T-helper 2 cell treated with Interferon-gamma antibody and Interleukin-4, amounts not matched to agents 5 μg/mL and 100 μg/mL, for 36 hours (primary cell): ENCODE measurements at regions not wholly inside any gene's neighbourhood (a gene's known extent, or its start where the extent isn't known, plus 50 kb on each side); places are given as distances from the start of the nearest gene placed in this dataset.

Experiments used
- DNase-seq: peaks from one replicate; pipeline ENCODE4 v3.0.0; 2021; ENCODE audit warnings: low spot score
- H3K27ac Mint-ChIP-seq: one replicate; pipeline ENCODE4 v1.8.0; 2021; ENCODE audit warnings: mild to moderate bottlenecking, mixed read lengths
- H3K27me3 Mint-ChIP-seq: one replicate; pipeline ENCODE4 v1.8.0; 2021; ENCODE audit warnings: low read depth, mixed read lengths
- H3K36me3 Mint-ChIP-seq: one replicate; pipeline ENCODE4 v1.8.0; 2021; ENCODE audit warnings: low read depth, mixed read lengths
- H3K4me1 Mint-ChIP-seq: one replicate; pipeline ENCODE4 v1.8.0; 2021; ENCODE audit warnings: low read depth, mixed read lengths
- H3K4me3 Mint-ChIP-seq: one replicate; pipeline ENCODE4 v1.8.0; 2022; ENCODE audit warnings: mild to moderate bottlenecking, moderate library complexity, mixed read lengths
- H3K9me3 Mint-ChIP-seq: one replicate; pipeline ENCODE4 v1.8.0; 2021; ENCODE audit warnings: mixed read lengths

DNA sequence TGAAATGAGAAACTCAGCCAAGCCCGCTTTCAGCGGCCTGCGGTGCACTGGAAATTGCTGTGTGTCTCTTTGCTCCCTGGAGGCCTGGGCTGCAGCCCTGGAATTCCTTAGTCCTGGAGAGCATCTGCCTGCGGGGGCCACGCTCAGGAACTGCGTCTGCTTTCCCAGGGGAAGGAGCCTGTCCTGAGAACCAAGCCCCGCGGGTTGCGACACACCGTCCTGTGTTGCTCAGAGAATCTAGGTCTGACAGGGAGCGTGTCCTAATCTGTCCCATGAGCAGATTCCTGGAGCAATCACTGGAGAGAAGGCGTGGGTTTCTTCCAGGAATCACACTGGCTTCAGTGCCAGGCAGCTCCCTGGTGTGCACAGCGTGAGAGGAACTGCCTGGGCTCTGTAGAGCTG, 708.1 kb downstream of the BRD1 start:
- Mint-ChIP-seq H3K27ac (no peak overlapping the region), H3K36me3 (no peaks in the 10 kb centered on the region), H3K27me3 (no peaks in the 10 kb centered on the region), H3K4me3 (no peak overlapping the region), H3K4me1 (no peaks in the 10 kb centered on the region), H3K9me3 (no peaks in the 10 kb centered on the region)
- DNase-seq: no peak

DNA sequence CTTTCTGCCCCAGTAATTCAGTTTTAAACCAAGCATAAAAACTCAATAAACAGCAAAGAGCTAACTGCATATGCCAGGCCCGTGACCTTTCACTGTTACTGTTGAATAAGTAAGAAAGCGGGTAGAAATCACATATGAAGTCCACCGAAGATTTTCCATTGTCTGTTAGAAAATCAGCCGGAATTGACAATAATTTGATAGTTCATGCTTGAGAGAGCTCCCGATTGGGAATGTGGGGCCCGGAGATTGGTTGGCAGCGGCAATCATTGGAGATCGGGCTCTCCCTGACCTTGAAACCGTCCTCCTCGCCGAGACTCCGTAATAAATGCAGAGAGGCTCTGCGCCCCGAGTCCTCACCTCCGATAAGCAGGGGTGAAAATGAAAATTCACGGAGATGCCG, 709.6 kb downstream of the BRD1 start:
- Mint-ChIP-seq H3K27ac (no peak overlapping the region), H3K4me3 (no peak overlapping the region), H3K27me3 (no peaks in the 10 kb centered on the region), H3K36me3 (no peaks in the 10 kb centered on the region), H3K4me1 (no peaks in the 10 kb centered on the region), H3K9me3 (no peaks in the 10 kb centered on the region)
- DNase-seq: no peak

DNA sequence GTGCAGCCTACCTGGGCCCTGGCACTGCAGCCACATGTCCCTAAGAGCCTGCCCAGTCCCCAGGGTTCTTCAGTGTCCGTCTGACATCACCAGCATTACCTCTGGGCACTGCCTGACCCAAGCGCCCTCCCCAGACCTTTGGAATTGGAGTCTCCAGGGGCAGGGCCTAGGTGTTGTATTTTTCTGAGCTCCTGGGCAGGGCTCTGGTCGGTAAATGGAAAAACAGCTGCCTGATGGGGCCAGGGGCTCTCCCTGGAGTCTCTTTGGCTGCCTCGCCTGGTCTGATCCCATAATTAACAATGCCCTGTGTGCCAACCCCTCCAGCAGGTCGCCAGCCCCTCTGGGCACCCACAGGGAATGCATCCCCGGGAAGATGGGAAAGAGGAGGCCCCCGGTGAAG, 710.2 kb downstream of the BRD1 start:
- Mint-ChIP-seq H3K36me3 (no peaks in the 10 kb centered on the region), H3K27ac (no peak overlapping the region), H3K27me3 (no peaks in the 10 kb centered on the region), H3K9me3 (no peaks in the 10 kb centered on the region), H3K4me3 (no peak overlapping the region), H3K4me1 (no peaks in the 10 kb centered on the region)
- DNase-seq: no peak

DNA sequence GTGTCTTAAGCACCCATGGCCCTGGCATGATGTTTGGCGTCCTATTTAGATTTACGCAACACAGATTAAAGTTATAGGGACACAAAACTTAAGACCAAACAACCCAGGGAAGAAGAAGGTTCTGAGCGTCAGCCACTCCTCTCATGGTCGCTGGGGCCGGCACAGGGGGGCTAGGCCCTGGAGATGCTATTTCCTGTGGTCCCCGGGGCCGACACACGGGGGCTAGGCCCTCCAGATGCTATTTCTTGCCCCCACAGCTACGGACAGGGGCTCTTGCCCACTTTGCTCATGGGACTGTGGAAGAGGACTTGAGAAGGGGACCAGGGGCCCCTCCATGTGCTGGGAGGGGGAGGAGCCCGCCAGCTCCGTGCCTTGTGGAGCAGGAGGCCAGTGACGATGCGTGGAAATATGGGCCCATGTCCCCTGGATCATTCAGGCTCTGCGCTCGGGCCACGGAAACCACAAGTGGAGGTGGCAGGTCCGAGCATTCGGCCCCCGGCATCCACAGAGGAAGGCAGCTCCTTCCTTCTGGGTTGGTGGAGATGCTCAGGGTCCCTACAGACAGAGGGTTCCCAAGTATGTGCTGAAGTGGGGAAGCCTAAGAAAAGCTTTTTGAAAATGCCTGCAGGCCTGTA, 711.1 kb downstream of the BRD1 start:
- no peak overlapping the region for H3K4me3 Mint-ChIP-seq
- H3K4me1 Mint-ChIP-seq: no peaks in the 10 kb centered on the region
- no peak for DNase-seq
- no peaks in the 10 kb centered on the region for H3K9me3 Mint-ChIP-seq
- H3K36me3 Mint-ChIP-seq: no peaks in the 10 kb centered on the region
- no peak overlapping the region for H3K27ac Mint-ChIP-seq
- no peaks in the 10 kb centered on the region for H3K27me3 Mint-ChIP-seq

DNA sequence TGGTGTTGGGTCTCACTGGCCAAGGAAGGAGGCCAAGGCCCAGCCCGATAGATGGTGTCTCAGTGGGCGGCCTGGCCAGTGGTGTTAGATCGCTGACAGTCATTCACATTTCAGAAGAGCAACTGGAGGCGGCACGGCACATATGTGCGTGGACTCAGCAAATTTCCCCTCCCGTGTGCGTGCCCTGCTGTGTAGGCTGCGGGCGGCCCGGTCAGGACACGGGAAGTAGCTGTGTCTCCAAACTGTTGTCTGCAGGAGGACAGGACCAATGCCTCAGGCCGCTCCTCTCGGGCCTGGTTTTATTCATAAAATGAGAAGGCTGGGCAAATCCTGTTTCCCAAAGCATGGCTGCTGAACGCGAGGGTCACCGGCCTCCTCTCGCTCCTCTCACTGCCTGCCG, 711.7 kb downstream of the BRD1 start:
- Mint-ChIP-seq H3K4me3 (no peak overlapping the region), H3K4me1 (no peaks in the 10 kb centered on the region), H3K27me3 (no peaks in the 10 kb centered on the region), H3K27ac (no peak overlapping the region), H3K9me3 (no peaks in the 10 kb centered on the region), H3K36me3 (no peaks in the 10 kb centered on the region)
- no peak for DNase-seq

DNA sequence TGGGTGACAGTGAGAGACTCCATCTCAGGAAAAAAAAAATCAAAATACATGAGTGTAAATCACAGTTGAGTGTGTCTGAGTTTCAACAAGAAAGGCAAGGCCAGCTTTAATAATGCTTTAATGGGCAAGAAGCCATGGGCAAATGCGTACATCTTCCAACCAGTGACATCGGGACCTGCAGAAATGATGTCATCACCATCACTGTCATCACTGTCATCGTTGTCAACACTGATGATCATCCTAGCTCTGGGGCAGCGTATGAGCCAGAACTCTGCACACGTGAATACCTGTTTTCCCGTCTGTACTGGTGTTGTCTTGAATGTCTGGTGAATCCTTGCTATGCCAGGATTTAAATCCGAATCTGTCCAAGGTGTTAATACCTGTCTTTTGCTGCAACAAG, 712.5 kb downstream of the BRD1 start:
- Mint-ChIP-seq H3K36me3 (no peaks in the 10 kb centered on the region), H3K27me3 (no peaks in the 10 kb centered on the region), H3K27ac (no peak overlapping the region), H3K4me3 (no peak overlapping the region), H3K9me3 (no peaks in the 10 kb centered on the region), H3K4me1 (no peaks in the 10 kb centered on the region)
- DNase-seq: no peak

DNA sequence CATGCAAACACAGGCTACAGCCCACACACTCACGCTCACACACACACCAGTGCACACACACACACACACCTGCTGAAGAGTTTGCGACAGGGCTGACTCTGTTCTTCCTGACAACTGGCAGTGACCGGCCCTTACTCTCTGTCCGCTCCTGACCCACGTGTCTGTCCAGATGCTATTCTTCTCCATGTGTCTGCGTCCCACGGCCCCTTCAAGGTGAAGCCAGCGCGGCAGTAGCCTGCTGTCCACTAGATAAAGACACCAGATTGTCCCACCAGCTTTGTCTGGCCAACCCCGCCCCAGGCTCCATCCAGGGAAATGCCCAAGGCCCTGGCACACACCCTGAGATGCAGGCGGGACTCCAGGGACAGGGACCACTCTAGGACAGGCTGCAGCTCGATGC, 713.9 kb downstream of the BRD1 start:
- H3K27ac Mint-ChIP-seq: no peak overlapping the region
- H3K27me3 Mint-ChIP-seq: no peaks in the 10 kb centered on the region
- no peaks in the 10 kb centered on the region for H3K36me3 Mint-ChIP-seq
- no peaks in the 10 kb centered on the region for H3K9me3 Mint-ChIP-seq
- DNase-seq: no peak
- H3K4me1 Mint-ChIP-seq: no peaks in the 10 kb centered on the region
- H3K4me3 Mint-ChIP-seq: no peak overlapping the region

DNA sequence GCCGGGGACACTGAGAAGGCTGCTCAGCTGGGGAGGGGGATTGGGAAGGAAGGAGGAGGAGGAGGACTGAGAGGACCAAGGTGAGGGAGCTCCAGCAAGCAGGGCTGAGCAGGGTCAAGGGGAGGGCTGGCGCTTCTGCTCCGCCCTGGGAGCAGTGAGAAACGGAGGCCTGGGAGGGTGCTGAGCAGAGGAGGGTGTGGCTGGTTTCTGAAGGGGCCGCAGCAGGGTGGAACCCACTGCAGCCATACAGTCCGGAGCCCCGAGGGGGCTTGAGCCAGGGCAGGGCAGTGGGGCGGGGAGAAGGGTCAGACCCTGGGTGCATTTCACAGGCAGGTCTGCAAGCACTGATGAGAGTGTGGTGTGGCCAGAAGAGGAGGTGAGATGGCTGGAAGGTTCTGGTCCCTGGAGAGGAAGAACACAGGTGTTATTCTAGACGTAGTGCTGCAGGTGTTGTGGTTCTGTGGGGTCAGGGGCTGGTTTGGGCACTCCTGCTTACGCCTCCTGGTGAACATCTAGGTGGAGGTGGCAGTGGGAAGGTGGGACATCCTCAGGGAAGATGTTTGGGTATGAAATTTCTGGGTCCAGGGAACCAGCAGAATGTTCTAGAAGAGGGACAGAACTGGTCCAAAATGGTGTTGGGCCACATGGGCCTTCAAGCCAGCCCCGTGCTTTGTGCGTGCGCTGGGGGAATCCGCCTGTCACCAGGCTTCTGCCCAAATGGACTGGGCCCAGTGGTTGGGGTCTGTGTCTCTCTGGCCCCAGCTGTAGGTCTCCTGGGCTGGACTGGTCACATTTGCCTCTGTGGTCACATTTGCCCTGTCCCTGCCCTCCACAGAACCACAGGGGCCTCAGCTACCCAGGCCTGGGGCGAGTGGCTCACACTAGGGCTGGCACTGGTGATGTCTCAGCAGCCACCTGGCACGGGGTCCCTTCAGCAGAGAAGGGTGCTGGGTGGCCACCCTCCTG, 714.7 kb downstream of the BRD1 start:
- no peak for DNase-seq
- H3K27ac Mint-ChIP-seq: no peak overlapping the region
- H3K36me3 Mint-ChIP-seq: no peaks in the 10 kb centered on the region
- H3K9me3 Mint-ChIP-seq: no peaks in the 10 kb centered on the region
- H3K27me3 Mint-ChIP-seq: no peaks in the 10 kb centered on the region
- H3K4me3 Mint-ChIP-seq: no peak overlapping the region
- no peaks in the 10 kb centered on the region for H3K4me1 Mint-ChIP-seq

DNA sequence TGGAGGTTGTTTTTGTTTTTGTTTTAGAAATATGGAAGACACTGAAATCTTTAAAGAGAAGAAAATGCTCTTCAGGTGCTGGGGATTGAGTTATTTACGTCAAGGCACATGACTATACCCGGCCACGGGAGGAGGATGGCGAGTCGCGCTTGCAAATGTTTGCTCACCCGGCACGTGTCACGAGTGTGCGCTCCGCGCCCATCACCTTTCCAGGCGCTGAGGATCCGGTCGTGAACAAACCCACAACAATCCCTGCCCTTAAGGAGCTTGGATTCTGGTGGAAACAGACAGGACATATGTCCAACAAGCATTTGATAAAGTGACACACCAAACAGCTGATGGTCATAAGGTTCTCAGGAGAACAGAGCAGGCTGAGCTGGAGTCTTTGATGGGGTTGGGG, 715.5 kb downstream of the BRD1 start:
- Mint-ChIP-seq H3K27ac (no peak overlapping the region), H3K36me3 (no peaks in the 10 kb centered on the region), H3K9me3 (no peaks in the 10 kb centered on the region), H3K4me1 (no peaks in the 10 kb centered on the region), H3K4me3 (no peak overlapping the region), H3K27me3 (no peaks in the 10 kb centered on the region)
- no peak for DNase-seq

DNA sequence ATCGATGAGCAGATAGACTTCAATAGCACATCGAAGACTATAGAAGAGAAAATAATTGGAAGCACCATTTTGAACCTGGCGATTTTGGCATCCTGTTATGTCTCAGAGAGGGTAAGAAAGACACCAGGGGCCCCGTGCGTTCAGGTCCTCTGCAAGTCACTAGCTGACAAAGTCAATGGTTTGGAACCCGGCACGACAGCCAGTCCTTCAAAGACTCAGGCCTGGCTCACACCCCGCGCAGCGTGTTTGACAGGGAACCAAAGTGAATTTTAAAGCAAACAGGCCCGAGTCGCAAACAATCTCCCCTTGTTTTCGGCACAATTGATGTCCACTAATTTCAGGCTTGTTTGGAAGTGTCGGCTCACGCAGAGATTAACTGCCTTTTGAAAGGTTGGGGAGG, 716.6 kb downstream of the BRD1 start:
- DNase-seq: no peak
- Mint-ChIP-seq H3K27me3 (no peaks in the 10 kb centered on the region), H3K4me1 (no peaks in the 10 kb centered on the region), H3K4me3 (no peak overlapping the region), H3K36me3 (no peaks in the 10 kb centered on the region), H3K27ac (no peak overlapping the region), H3K9me3 (no peaks in the 10 kb centered on the region)

DNA sequence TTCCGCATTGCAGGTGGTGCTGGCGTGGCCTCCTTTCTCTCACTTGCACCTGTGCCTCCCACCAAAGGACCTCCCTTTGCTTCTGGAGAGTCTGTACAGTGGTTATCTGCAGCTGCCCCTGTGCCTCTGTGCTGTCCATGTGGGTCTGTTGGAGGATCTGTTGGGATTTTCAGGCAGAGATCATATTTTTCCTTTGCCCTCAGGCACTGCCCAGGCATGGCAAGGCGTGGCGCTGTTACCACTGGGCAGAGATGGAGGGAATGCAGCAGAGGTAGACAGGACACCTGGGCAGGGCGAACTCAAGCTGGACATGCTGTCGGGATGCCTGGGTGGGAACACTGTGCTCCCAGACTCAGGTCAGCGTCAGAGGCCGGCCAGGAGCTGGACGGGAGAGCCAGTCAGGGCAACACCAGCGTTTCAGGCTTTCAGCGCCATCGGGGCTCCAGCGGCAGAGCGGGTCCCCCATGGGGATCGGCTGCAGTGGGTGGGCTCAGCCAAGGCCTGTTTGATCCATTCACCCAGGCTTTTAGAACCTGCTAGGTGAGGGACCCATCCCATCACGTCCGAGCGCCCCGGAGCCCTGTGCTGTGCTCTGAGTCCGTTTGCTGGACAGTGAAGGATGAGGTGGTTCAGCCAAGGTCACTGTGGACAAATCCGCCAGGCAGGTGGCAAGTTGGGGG, 718.9 kb downstream of the BRD1 start:
- no peaks in the 10 kb centered on the region for H3K9me3 Mint-ChIP-seq
- H3K27me3 Mint-ChIP-seq: no peaks in the 10 kb centered on the region
- DNase-seq: no peak
- no peak overlapping the region for H3K4me3 Mint-ChIP-seq
- H3K4me1 Mint-ChIP-seq: no peaks in the 10 kb centered on the region
- H3K27ac Mint-ChIP-seq: no peak overlapping the region
- no peaks in the 10 kb centered on the region for H3K36me3 Mint-ChIP-seq

DNA sequence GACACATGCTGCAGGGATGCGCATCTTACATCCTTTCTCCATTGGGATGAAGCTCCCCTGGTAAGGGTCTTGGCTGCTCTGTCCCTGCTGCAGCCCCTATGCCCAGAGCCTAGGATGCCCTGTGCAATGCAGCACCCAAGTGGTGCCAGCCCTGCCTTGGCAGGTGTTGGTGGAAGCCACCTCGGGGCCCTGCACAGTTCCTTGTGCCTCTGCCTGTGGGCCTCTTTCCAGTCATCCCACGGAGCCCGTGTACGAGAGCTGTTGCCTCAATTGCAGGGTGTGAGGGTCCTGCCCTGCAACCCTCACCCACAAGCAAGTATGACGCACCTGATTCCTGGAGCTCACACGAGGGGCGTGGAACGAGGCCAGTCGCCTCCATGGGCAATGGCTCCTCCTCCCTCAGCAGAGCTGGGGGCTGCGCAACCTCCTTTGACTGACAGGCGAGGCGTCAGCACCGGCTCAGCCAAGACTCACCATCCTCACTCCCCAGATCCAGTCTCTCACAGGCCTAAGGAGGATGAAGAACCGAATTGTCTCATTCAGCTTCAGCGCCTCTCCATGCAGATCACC, 719.6 kb downstream of the BRD1 start:
- Mint-ChIP-seq H3K27ac (no peak overlapping the region), H3K27me3 (no peaks in the 10 kb centered on the region), H3K9me3 (no peaks in the 10 kb centered on the region), H3K4me1 (no peaks in the 10 kb centered on the region), H3K4me3 (no peak overlapping the region), H3K36me3 (no peaks in the 10 kb centered on the region)
- DNase-seq: no peak

DNA sequence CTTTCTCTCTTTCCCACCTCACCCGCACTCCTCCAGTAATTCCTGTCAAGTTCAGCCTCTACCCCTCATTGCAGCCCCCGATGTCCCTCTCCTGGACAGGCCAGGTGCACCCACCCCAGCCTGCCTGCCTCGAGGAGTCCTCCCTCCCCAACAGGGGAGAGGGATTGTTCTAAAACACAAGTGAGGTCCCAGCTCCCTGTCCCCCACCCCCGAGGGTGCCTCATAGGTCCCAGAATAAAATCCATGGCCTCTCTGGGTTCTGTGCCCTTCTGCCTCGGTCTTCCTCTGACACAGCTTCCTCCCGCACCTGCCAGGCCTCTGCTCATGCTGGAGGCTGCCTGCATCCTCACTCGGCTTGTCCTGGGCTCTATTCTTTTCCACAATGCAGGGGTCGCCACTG, 720.1 kb downstream of the BRD1 start:
- Mint-ChIP-seq H3K4me1 (no peaks in the 10 kb centered on the region), H3K36me3 (no peaks in the 10 kb centered on the region), H3K4me3 (no peak overlapping the region), H3K27ac (no peak overlapping the region), H3K27me3 (no peaks in the 10 kb centered on the region), H3K9me3 (no peaks in the 10 kb centered on the region)
- no peak for DNase-seq

DNA sequence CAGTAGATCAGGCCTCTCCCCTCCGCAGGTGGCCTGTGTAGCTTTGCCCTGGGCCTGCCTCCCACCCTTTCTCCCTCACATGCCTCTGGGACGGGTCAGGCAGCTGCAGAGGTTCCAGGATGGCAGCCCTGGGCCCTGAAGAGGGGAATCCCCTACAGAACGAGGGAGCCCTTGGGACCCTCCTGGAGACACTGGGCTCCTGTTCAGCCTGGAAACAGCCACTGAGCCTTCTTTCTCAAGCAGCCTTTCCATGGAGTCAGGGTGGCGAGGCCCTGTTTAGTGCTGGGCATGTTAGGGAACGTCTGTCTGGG, 720.9 kb downstream of the BRD1 start:
- no peak overlapping the region for H3K4me3 Mint-ChIP-seq
- H3K9me3 Mint-ChIP-seq: no peaks in the 10 kb centered on the region
- no peaks in the 10 kb centered on the region for H3K27me3 Mint-ChIP-seq
- no peak overlapping the region for H3K27ac Mint-ChIP-seq
- no peaks in the 10 kb centered on the region for H3K36me3 Mint-ChIP-seq
- no peak for DNase-seq
- H3K4me1 Mint-ChIP-seq: no peaks in the 10 kb centered on the region
